NCI-H2107 treated with DMSO at 0.1 percent for 48 hours (cell line): ENCODE measurements at regions not wholly inside any gene's neighbourhood (a gene's known extent, or its start where the extent isn't known, plus 50 kb on each side); places are given as distances from the start of the nearest gene placed in this dataset.

Experiments used
- DNase-seq: peaks from one replicate; lab custom pipeline; 2025; ENCODE audit not compliant: unreplicated experiment; lab: John Stamatoyannopoulos, UW

DNA sequence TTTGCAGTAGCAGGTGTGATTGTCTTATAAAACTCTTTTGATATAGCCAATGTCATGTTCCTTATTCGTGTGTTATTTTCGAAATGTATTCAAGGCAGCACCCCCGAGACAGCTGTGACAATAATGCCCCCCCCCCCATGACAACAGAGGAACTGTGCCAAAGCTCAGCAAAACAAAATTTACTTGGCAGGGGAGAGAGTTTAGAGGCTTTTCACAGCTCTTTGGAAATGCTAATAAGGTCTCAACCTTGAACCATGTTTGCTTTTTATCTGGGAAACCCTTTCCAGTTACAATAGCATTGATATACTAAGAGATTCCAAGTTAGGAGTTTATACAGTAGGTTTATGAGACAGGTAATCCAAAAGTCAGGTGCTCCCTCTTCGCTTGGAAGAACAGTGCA, 56.4 kb upstream of the USP44 start:
- DNase-seq = peak; percentile 30

DNA sequence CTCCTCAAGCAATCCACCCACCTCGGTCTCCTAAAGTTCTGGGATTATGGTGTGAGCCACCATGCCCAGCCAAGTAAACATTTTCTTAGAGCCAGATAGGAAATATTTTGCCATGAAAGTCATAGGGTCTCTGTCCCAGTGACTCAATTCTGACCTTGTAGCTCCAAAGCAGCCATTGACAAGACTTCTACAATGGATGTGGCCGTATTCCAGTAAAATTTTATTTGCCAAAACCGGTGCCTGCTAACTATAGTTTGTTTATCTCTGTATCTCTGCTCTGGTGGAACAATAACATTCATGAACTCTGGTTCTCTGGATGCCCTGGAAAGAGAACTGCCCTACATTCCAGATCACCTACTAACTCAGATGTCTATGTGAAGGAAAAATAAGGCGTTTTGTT, 54.6 kb upstream of the USP44 start:
- no peak for DNase-seq

- DNase-seq = no peak
Observed at GRCh38 chr12:95605087-95605486, 53.8 kb upstream of the USP44 start.

GRCh38 chr12:95603351-95604145, 52.3 kb upstream of the USP44 start:
- no peak for DNase-seq

- DNase-seq = no peak
Observed at GRCh38 chr12:95601091-95601961, 50.0 kb upstream of the USP44 start.
